Gastrocnemius medialis (tissue), 4 donors: ENCODE measurements at regions not wholly inside any gene's neighbourhood (a gene's known extent, or its start where the extent isn't known, plus 50 kb on each side); places are given as distances from the start of the nearest gene placed in this dataset.

Experiments used
- ATAC-seq, 2 donors: fragments of 150-250 bp; one replicate each; pipeline ENCODE4 v1.9.1; 2016
- DNase-seq, 2 donors: peaks; one replicate each; pipeline ENCODE4 v3.0.0-alpha.2; 2019
- H3K27ac ChIP-seq, 4 donors: fragments of 200-600 bp; sonication (generic); 1 replicate in 1 of 4; 2 replicates in 3 of 4; pipeline ENCODE4 v1.5.1; 2016 to 2018; ENCODE audit warnings: mild to moderate bottlenecking in 2 of 4, moderate library complexity in 1 of 4
- H3K27me3 ChIP-seq, 3 donors: fragments of 200-600 bp; sonication (generic) in 2 of 3; 1 replicate in 1 of 3; 2 replicates in 2 of 3; pipeline versions ENCODE4 v1.5.1 to v1.6.0; 2016 to 2019; ENCODE audit warnings: mild to moderate bottlenecking in 1 of 3, moderate library complexity in 1 of 3
- H3K36me3 ChIP-seq, 2 donors: fragments of 200-600 bp; sonication (generic) in 1 of 2; one replicate each; pipeline ENCODE4 v1.5.1; 2017 to 2018
- H3K4me1 ChIP-seq, 2 donors: fragments of 200-600 bp; sonication (generic) in 1 of 2; one replicate each; pipeline ENCODE4 v1.5.1; 2016 to 2017; ENCODE audit warnings: mild to moderate bottlenecking in 2 of 2
- H3K4me3 ChIP-seq, 4 donors: fragments of 200-600 bp; sonication (generic) in 3 of 4; 1 replicate in 1 of 4; 2 replicates in 3 of 4; pipeline ENCODE4 v1.5.1; 2016 to 2019; ENCODE audit warnings: mild to moderate bottlenecking in 2 of 4
- H3K9me3 ChIP-seq, 3 donors: fragments of 200-600 bp; sonication (generic) in 2 of 3; 1 replicate in 1 of 3; 2 replicates in 2 of 3; pipeline ENCODE4 v1.5.1; 2016 to 2019
- POLR2A ChIP-seq, 2 donors: fragments of 450-650 bp; IDR thresholded peaks; one replicate each; pipeline ENCODE4 v1.6.1; 2017; ENCODE audit warnings: antibody characterized with exemption in 2 of 2, mild to moderate bottlenecking in 2 of 2, moderate library complexity in 2 of 2
- in situ Hi-C, 4 donors: fragments of 200-750 bp; cut with MboI; loops; one replicate each; pipeline versions ENCODE4 v1.15.0 to v1.8.0; 2017; ENCODE audit warnings: low sequenced_read_pairs in 4 of 4
- intact Hi-C: fragments of 100-400 bp; cut with DNase I; formaldehyde crosslinking; loops from one replicate; pipeline ENCODE4 v1.15.1; 2023; ENCODE audit warnings: low total_unique reads
- TF ChIP-seq, protein P1 (sequence below), 5 experiments: fragments of 450-650 bp in 3 of 5; fragments of 200-600 bp in 2 of 5; sonication (generic) in 2 of 5; IDR thresholded peaks in 4 of 5; conservative IDR thresholded peaks in 1 of 5; 1 replicate in 4 of 5; 2 replicates in 1 of 5; pipeline ENCODE4 v1.5.1; 2016 to 2019; ENCODE audit warnings: antibody characterized with exemption in 5 of 5, mild to moderate bottlenecking in 3 of 5, moderate library complexity in 3 of 5

DNA sequence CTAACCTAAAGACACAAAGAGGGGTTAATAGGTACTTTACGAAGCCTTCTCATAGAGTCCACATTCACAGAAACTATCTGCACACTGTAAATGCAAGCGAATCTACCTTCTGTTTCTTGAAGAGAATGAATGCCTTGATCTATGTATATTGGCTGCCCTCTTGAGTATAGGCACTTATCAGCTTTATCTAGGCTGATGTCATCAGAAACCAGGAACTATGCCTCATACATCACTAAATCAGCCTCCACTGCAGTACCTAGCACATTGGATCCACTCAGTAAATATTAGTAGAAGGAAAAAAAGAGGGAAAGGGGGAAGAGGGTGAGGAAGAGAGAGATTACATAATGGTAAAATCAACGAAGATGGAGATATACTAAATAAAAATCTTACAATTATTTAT is 477.1 kb downstream of the CAAP1 start:
- no peak for ATAC-seq
- H3K27ac ChIP-seq, result no peak overlapping the region
- TF ChIP-seq, protein P1, sequence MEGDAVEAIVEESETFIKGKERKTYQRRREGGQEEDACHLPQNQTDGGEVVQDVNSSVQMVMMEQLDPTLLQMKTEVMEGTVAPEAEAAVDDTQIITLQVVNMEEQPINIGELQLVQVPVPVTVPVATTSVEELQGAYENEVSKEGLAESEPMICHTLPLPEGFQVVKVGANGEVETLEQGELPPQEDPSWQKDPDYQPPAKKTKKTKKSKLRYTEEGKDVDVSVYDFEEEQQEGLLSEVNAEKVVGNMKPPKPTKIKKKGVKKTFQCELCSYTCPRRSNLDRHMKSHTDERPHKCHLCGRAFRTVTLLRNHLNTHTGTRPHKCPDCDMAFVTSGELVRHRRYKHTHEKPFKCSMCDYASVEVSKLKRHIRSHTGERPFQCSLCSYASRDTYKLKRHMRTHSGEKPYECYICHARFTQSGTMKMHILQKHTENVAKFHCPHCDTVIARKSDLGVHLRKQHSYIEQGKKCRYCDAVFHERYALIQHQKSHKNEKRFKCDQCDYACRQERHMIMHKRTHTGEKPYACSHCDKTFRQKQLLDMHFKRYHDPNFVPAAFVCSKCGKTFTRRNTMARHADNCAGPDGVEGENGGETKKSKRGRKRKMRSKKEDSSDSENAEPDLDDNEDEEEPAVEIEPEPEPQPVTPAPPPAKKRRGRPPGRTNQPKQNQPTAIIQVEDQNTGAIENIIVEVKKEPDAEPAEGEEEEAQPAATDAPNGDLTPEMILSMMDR (IDR thresholded peaks at IDR 0.05 in 4 of 5, conservative IDR thresholded peaks at IDR 0.05 in 1 of 5), result no peak
- no peak overlapping the region for H3K4me3 ChIP-seq
- no peak for DNase-seq
- no peaks in the 10 kb centered on the region for H3K27me3 ChIP-seq
- H3K9me3 ChIP-seq, result no peaks in the 10 kb centered on the region
- in situ Hi-C loops, result no loop called here
- H3K36me3 ChIP-seq, result no peaks in the 10 kb centered on the region
- no peaks in the 10 kb centered on the region for H3K4me1 ChIP-seq
- intact Hi-C loops, result no loop called here

DNA sequence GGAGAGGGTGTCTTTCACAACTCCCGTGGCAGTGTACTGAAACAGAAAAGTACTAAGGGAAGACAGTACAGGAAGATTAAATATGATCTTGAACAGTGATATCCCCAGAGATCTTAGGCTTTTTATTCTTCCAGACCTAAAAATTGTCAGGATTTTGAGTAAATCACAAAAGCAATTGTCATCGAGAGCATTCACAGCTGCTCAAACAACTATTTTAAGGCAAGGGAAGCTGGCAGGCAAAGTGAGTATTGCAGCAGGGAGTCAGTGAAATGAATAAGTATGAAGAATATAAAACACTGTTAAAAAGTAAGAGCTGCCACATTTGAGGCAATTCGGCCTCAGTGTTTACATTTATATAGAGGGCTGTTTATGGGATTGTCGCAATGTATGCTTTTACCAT is 479.0 kb downstream of the CAAP1 start:
- no peak overlapping the region for H3K27ac ChIP-seq
- in situ Hi-C loops (no loop called here), intact Hi-C loops (no loop called here)
- no peaks in the 10 kb centered on the region for H3K9me3 ChIP-seq
- DNase-seq, result no peak
- H3K36me3 ChIP-seq, result no peaks in the 10 kb centered on the region
- ATAC-seq, result no peak
- H3K4me1 ChIP-seq, result no peaks in the 10 kb centered on the region
- TF ChIP-seq, protein P1 (IDR thresholded peaks at IDR 0.05 in 4 of 5, conservative IDR thresholded peaks at IDR 0.05 in 1 of 5), result no peak
- TF ChIP-seq POLR2A (IDR thresholded peaks at IDR 0.05), result no peak
- no peaks in the 10 kb centered on the region for H3K27me3 ChIP-seq
- no peak overlapping the region for H3K4me3 ChIP-seq

GRCh38 chr9:26412446-26412845 is 480.2 kb downstream of the CAAP1 start:
- TF ChIP-seq, protein P1 (IDR thresholded peaks at IDR 0.05 in 4 of 5, conservative IDR thresholded peaks at IDR 0.05 in 1 of 5), result no peak
- TF ChIP-seq POLR2A (IDR thresholded peaks at IDR 0.05), result no peak
- Histone ChIP-seq H3K4me3 (no peak overlapping the region), H3K27ac (no peak overlapping the region), H3K4me1 (no peaks in the 10 kb centered on the region), H3K27me3 (no peaks in the 10 kb centered on the region), H3K9me3 (no peaks in the 10 kb centered on the region), H3K36me3 (no peaks in the 10 kb centered on the region)
- ATAC-seq (no peak), DNase-seq (no peak)
- in situ Hi-C loops (no loop called here), intact Hi-C loops (no loop called here)

GRCh38 chr9:26406676-26407075 is 485.9 kb downstream of the CAAP1 start:
- H3K27me3 ChIP-seq, result no peaks in the 10 kb centered on the region
- H3K27ac ChIP-seq, result no peak overlapping the region
- ATAC-seq (no peak), DNase-seq (no peak)
- no peaks in the 10 kb centered on the region for H3K4me1 ChIP-seq
- no peaks in the 10 kb centered on the region for H3K36me3 ChIP-seq
- in situ Hi-C loops (no loop called here), intact Hi-C loops (no loop called here)
- TF ChIP-seq, protein P1 (IDR thresholded peaks at IDR 0.05 in 4 of 5, conservative IDR thresholded peaks at IDR 0.05 in 1 of 5), result no peak
- no peak for TF ChIP-seq POLR2A (IDR thresholded peaks at IDR 0.05)
- no peak overlapping the region for H3K4me3 ChIP-seq
- H3K9me3 ChIP-seq, result no peaks in the 10 kb centered on the region

DNA sequence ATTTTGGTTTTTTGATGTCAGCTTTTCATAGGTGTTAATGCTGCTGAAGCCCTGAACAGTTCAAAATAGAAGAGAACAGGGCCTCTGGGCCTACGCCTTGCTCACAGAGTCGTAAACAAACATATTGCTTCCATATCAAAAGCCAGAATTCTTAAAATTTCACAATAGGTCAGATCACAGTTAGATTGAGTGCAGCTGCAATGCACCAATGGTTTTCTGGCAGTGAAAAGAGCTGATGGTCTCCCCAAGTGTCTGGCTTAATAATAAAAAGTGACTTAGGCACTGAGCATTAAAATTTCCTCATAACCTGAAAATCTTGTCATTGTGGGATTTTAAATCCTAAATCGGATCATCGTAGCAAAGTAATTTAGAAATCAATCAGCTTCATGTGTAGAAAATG is 493.0 kb downstream of the CAAP1 start:
- H3K36me3 ChIP-seq, result no peaks in the 10 kb centered on the region
- TF ChIP-seq POLR2A (IDR thresholded peaks at IDR 0.05), result no peak
- TF ChIP-seq, protein P1 (IDR thresholded peaks at IDR 0.05 in 4 of 5, conservative IDR thresholded peaks at IDR 0.05 in 1 of 5), result no peak
- in situ Hi-C loops, result no loop called here
- intact Hi-C loops, result no loop called here
- no peak overlapping the region for H3K27ac ChIP-seq
- no peaks in the 10 kb centered on the region for H3K27me3 ChIP-seq
- H3K9me3 ChIP-seq, result no peaks in the 10 kb centered on the region
- ATAC-seq (no peak), DNase-seq (no peak)
- no peak overlapping the region for H3K4me3 ChIP-seq
- no peaks in the 10 kb centered on the region for H3K4me1 ChIP-seq
